HL-60 (cell line): ENCODE measurements at regions not wholly inside any gene's neighbourhood (a gene's known extent, or its start where the extent isn't known, plus 50 kb on each side); places are given as distances from the start of the nearest gene placed in this dataset.

Experiments used
- POLR2AphosphoS5 ChIP-seq: IDR thresholded peaks from 2 replicates; pipeline ENCODE4 v1.6.1; 2012; ENCODE audit warnings: low read depth
- TF ChIP-seq, protein P1 (sequence below): IDR thresholded peaks from 2 replicates; pipeline ENCODE4 v1.6.1; 2012; ENCODE audit warnings: low read depth; ENCODE audit not compliant: insufficient replicate concordance

DNA sequence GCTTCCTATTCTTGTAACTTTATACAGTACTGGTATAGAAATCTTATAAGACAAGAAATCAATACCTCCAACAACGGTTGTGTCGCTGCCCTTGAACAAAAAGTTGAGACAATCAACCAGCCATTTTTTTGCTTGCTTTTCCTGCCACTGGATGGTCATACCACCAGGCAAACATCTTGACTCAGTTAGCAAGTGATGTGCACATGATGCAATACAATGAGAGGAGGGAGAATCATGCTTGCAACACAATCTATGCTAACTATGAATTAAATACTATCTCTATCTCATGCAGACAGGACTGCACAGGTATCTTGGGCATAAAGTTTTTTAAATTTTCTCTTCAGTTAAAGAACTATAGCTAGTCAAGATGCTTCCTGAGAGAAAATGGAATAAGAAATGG is 877.7 kb upstream of the CITED2 start:
- TF ChIP-seq, protein P1, sequence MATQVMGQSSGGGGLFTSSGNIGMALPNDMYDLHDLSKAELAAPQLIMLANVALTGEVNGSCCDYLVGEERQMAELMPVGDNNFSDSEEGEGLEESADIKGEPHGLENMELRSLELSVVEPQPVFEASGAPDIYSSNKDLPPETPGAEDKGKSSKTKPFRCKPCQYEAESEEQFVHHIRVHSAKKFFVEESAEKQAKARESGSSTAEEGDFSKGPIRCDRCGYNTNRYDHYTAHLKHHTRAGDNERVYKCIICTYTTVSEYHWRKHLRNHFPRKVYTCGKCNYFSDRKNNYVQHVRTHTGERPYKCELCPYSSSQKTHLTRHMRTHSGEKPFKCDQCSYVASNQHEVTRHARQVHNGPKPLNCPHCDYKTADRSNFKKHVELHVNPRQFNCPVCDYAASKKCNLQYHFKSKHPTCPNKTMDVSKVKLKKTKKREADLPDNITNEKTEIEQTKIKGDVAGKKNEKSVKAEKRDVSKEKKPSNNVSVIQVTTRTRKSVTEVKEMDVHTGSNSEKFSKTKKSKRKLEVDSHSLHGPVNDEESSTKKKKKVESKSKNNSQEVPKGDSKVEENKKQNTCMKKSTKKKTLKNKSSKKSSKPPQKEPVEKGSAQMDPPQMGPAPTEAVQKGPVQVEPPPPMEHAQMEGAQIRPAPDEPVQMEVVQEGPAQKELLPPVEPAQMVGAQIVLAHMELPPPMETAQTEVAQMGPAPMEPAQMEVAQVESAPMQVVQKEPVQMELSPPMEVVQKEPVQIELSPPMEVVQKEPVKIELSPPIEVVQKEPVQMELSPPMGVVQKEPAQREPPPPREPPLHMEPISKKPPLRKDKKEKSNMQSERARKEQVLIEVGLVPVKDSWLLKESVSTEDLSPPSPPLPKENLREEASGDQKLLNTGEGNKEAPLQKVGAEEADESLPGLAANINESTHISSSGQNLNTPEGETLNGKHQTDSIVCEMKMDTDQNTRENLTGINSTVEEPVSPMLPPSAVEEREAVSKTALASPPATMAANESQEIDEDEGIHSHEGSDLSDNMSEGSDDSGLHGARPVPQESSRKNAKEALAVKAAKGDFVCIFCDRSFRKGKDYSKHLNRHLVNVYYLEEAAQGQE = no peak
- no peak for TF ChIP-seq POLR2AphosphoS5
